ENCODE measurements at regions not wholly inside any gene's neighbourhood (a gene's known extent, or its start where the extent isn't known, plus 50 kb on each side); places are given as distances from the start of the nearest gene placed in this dataset.

DNA sequence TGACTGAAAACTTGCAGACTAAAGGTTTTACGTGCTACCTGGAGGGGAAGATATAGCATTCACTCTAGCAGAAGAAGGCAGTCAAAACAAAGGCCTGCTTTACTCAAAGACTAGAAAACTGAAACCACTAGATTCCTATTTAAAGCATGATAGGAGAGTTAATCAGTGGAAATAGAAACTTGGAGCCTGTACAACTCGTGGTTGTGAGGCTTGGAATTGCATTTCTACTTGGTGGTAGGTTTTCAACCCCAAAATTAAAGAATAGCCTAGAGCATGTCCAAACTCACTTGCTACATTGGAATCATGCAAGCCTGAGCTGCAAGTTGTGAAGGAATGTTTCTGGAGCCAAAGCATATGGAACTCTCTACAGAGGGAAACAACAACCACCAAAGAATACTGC lies 1526.4 kb upstream of the NUDT12 start:
- Histone ChIP-seq H3K4me2 (ENCODE audit: low read depth, low read length) (no peak overlapping the region), H3K14ac (replicated peaks; ENCODE audit: low read depth, low read length) (no peak overlapping the region), H3K36me3 (ENCODE audit: control insufficient read depth, insufficient read depth, low read length) (no peaks in the 10 kb centered on the region), H4K8ac (ENCODE audit: low read depth in 2 of 2, low read length in 2 of 2) (no peak overlapping the region), H3K79me1 (ENCODE audit: low read depth in 1 of 2, low read length in 2 of 2) (no peaks in the 10 kb centered on the region), H3K9ac (ENCODE audit: low read depth, low read length) (no peak overlapping the region), H2BK120ac (ENCODE audit: low read depth, low read length) (no peak overlapping the region), H3K18ac (ENCODE audit: low read depth, low read length) (no peak overlapping the region), H3K56ac (ENCODE audit: extremely low read depth, insufficient read depth, low read length) (no peak overlapping the region), H2AK9ac (replicated peaks; ENCODE audit: low read depth, low read length, poor library complexity) (no peak overlapping the region), H3K27ac (ENCODE audit: insufficient read depth, low read length) (no peak overlapping the region), H3K4me3 (ENCODE audit: insufficient read depth, low read depth, low read length) (no peak overlapping the region), H3K4ac (ENCODE audit: low read depth, low read length) (no peak overlapping the region), H2BK15ac (ENCODE audit: low read depth, low read length) (no peak overlapping the region), H3K4me1 (ENCODE audit: control insufficient read depth, insufficient read depth, low read length) (no peaks in the 10 kb centered on the region), H3K27me3 (ENCODE audit: control insufficient read depth, insufficient read depth, low read length) (no peaks in the 10 kb centered on the region), H3K23ac (ENCODE audit: low read depth, low read length) (no peak overlapping the region), H2AK5ac (ENCODE audit: low read depth, low read length) (no peak overlapping the region), H2BK5ac (ENCODE audit: low read depth, low read length, poor library complexity, severe bottlenecking) (no peak overlapping the region), H2AFZ (replicated peaks; ENCODE audit: low read length, poor library complexity) (no peak overlapping the region), H4K5ac (ENCODE audit: low read depth, low read length) (no peak overlapping the region), H4K20me1 (ENCODE audit: insufficient read depth, low read length) (no peaks in the 10 kb centered on the region), H3K9me3 (ENCODE audit: control insufficient read depth, insufficient read depth, low read length) (peaks cover 12% of the 10 kb centered on the region), H3K9me1 (ENCODE audit: insufficient read depth, low read length) (no peaks in the 10 kb centered on the region), H4K91ac (ENCODE audit: insufficient read depth, low read depth, low read length) (no peak overlapping the region), H2BK20ac (ENCODE audit: low read depth, low read length) (no peak overlapping the region)
- TF ChIP-seq CHD1 (IDR thresholded peaks at IDR 0.05; ENCODE audit: low read depth, low read length) (no peak), MXI1 (IDR thresholded peaks at IDR 0.05; ENCODE audit: borderline replicate concordance, low read depth, low read length) (no peak), SMC3 (IDR thresholded peaks at IDR 0.05; ENCODE audit: low read depth, low read length) (no peak), POLR2A (IDR thresholded peaks at IDR 0.05; ENCODE audit: low read depth, low read length) (no peak), FOS (IDR thresholded peaks at IDR 0.05; ENCODE audit: low read depth, low read length) (no peak), RFX5 (IDR thresholded peaks at IDR 0.05; ENCODE audit: low read depth, low read length) (no peak), RAD21 (IDR thresholded peaks at IDR 0.05; ENCODE audit: low read length) (no peak), MAFK (IDR thresholded peaks at IDR 0.05; ENCODE audit: low read depth, low read length) (no peak), MAZ (IDR thresholded peaks at IDR 0.05; ENCODE audit: borderline replicate concordance, low read depth, low read length) (no peak), RCOR1 (IDR thresholded peaks at IDR 0.05; ENCODE audit: insufficient replicate concordance, low read length) (no peak)
- TF ChIP-seq, protein P1, sequence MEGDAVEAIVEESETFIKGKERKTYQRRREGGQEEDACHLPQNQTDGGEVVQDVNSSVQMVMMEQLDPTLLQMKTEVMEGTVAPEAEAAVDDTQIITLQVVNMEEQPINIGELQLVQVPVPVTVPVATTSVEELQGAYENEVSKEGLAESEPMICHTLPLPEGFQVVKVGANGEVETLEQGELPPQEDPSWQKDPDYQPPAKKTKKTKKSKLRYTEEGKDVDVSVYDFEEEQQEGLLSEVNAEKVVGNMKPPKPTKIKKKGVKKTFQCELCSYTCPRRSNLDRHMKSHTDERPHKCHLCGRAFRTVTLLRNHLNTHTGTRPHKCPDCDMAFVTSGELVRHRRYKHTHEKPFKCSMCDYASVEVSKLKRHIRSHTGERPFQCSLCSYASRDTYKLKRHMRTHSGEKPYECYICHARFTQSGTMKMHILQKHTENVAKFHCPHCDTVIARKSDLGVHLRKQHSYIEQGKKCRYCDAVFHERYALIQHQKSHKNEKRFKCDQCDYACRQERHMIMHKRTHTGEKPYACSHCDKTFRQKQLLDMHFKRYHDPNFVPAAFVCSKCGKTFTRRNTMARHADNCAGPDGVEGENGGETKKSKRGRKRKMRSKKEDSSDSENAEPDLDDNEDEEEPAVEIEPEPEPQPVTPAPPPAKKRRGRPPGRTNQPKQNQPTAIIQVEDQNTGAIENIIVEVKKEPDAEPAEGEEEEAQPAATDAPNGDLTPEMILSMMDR (conservative IDR thresholded peaks at IDR 0.05; ENCODE audit: low read depth, low read length): no peak
- TF ChIP-seq, protein P2, sequence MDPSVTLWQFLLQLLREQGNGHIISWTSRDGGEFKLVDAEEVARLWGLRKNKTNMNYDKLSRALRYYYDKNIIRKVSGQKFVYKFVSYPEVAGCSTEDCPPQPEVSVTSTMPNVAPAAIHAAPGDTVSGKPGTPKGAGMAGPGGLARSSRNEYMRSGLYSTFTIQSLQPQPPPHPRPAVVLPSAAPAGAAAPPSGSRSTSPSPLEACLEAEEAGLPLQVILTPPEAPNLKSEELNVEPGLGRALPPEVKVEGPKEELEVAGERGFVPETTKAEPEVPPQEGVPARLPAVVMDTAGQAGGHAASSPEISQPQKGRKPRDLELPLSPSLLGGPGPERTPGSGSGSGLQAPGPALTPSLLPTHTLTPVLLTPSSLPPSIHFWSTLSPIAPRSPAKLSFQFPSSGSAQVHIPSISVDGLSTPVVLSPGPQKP (IDR thresholded peaks at IDR 0.05; ENCODE audit: borderline replicate concordance, low read depth, low read length): no peak
- intact Hi-C loops (cut with micrococcal nuclease) (no loop called here), in situ Hi-C loops (cut with MboI; ENCODE audit: low sequenced_read_pairs) (no loop called here), dilution Hi-C loops (cut with HindIII; ENCODE audit: low sequenced_read_pairs, unreplicated experiment) (no loop called here)
- no TSS peak for BruUV-seq (replicated peaks)
- ATAC-seq (ENCODE audit: low read depth) (no peak), DNase-seq (no peak)
- WGBS, 2 experiments (ENCODE audit: extremely low coverage in 2 of 2, insufficient read length in 1 of 2): no CpG with 5 or more reads among the region's 2 CpGs
- ChIA-PET POLR2A (ENCODE audit: unreplicated experiment) (no interaction called here), CTCF (no interaction called here)

Data from IMR-90 (cell line).